ENCODE measurements at regions not wholly inside any gene's neighbourhood (a gene's known extent, or its start where the extent isn't known, plus 50 kb on each side); places are given as distances from the start of the nearest gene placed in this dataset.

DNA sequence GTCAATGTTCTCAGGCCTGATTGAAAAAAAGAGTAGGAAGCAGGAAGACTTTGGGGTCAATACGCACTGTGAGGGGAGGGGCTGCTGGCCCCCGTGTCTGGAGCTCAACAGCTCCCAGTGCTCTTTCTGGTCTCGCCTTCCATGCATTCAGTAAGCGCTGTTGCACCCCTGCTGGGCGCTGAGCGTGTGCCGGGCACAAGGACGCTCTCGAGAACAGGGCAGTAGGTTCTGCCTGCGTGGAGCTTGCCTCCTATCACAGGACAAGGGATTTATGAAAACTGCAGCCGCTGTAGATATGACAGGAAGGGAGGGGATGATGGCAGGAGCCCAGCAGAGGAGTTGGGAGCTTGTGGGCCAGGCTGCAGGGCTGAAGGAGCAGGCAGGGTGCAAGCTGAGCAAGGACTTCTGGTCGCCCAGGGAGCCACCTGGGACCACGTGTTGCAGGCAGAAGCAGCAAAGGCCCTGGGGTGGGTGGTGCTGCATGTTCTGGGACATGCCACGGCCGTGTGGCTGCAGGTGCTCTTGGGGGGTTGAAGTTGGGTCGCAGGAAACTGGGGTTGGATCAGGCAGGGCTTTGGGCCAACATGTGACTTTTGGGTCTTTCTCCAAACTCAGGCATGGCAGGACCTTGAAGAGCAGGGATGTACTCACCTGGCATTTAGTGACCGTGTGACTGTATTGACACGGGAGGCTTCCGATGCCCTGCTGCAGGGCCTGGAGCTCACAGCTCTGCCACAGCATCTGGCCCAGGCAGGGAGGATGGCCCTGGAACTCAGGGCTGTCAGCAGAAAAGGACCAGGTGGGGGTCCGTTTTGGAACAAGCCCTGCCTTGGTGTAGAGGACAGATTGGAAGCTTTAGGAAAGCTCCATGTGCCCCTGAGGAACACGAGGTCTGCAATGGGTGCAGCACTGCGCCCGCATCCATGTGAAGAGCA is 97.9 kb downstream of the CPZ start:
- peaks cover 3% of the 10 kb centered on the region; the same call in 1 of the 2 replicates for H3K27me3 ChIP-seq (ENCODE audit: control insufficient read depth, insufficient read depth, low read length)
- H3K36me3 ChIP-seq (ENCODE audit: control insufficient read depth, insufficient read depth, low read length): no peaks in the 10 kb centered on the region
- no TSS peak for BruUV-seq (replicated peaks)
- H3K27ac ChIP-seq (ENCODE audit: low read length): no peak overlapping the region
- CTCF ChIA-PET: no interaction called here
- intact Hi-C loops (cut with micrococcal nuclease; ENCODE audit: unreplicated experiment) (no loop called here), in situ Hi-C loops (cut with HindIII; ENCODE audit: low pct_unique_long_range_greater_than_20kb, low sequenced_read_pairs) (no loop called here)
- POLR2A ChIA-PET: interaction anchor here (0.6 kb wide), 1 partner anchor 149 kb away, joined by 4 read pairs; no protein-coding TSS in a partner anchor
- DNase-seq (ENCODE audit: low read depth, low spot score) (no peak), ATAC-seq (no peak)
- no peaks in the 10 kb centered on the region for H3K4me1 ChIP-seq (ENCODE audit: control insufficient read depth, insufficient read depth, low read length)
- no peaks in the 10 kb centered on the region for H3K9me3 ChIP-seq (ENCODE audit: control insufficient read depth, insufficient read depth, low read depth, low read length)
- no peak overlapping the region for H3K4me3 ChIP-seq (ENCODE audit: low read depth in 2 of 2, low read length in 2 of 2)
- TF ChIP-seq TCF7L2 (IDR thresholded peaks at IDR 0.05; ENCODE audit: low read depth, low read length) (no peak), SIN3A (IDR thresholded peaks at IDR 0.05; ENCODE audit: borderline replicate concordance, insufficient read depth, low read depth, low read length) (no peak), POLR2AphosphoS5 (IDR thresholded peaks at IDR 0.05; ENCODE audit: low read depth, low read length) (no peak)
- TF ChIP-seq, protein P1, sequence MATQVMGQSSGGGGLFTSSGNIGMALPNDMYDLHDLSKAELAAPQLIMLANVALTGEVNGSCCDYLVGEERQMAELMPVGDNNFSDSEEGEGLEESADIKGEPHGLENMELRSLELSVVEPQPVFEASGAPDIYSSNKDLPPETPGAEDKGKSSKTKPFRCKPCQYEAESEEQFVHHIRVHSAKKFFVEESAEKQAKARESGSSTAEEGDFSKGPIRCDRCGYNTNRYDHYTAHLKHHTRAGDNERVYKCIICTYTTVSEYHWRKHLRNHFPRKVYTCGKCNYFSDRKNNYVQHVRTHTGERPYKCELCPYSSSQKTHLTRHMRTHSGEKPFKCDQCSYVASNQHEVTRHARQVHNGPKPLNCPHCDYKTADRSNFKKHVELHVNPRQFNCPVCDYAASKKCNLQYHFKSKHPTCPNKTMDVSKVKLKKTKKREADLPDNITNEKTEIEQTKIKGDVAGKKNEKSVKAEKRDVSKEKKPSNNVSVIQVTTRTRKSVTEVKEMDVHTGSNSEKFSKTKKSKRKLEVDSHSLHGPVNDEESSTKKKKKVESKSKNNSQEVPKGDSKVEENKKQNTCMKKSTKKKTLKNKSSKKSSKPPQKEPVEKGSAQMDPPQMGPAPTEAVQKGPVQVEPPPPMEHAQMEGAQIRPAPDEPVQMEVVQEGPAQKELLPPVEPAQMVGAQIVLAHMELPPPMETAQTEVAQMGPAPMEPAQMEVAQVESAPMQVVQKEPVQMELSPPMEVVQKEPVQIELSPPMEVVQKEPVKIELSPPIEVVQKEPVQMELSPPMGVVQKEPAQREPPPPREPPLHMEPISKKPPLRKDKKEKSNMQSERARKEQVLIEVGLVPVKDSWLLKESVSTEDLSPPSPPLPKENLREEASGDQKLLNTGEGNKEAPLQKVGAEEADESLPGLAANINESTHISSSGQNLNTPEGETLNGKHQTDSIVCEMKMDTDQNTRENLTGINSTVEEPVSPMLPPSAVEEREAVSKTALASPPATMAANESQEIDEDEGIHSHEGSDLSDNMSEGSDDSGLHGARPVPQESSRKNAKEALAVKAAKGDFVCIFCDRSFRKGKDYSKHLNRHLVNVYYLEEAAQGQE (IDR thresholded peaks at IDR 0.05; ENCODE audit: insufficient read depth in 1 of 2, low read depth in 2 of 2, low read length in 1 of 2): no peak
- TF ChIP-seq, protein P2, sequence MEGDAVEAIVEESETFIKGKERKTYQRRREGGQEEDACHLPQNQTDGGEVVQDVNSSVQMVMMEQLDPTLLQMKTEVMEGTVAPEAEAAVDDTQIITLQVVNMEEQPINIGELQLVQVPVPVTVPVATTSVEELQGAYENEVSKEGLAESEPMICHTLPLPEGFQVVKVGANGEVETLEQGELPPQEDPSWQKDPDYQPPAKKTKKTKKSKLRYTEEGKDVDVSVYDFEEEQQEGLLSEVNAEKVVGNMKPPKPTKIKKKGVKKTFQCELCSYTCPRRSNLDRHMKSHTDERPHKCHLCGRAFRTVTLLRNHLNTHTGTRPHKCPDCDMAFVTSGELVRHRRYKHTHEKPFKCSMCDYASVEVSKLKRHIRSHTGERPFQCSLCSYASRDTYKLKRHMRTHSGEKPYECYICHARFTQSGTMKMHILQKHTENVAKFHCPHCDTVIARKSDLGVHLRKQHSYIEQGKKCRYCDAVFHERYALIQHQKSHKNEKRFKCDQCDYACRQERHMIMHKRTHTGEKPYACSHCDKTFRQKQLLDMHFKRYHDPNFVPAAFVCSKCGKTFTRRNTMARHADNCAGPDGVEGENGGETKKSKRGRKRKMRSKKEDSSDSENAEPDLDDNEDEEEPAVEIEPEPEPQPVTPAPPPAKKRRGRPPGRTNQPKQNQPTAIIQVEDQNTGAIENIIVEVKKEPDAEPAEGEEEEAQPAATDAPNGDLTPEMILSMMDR (IDR thresholded peaks at IDR 0.05): no peak

DNA sequence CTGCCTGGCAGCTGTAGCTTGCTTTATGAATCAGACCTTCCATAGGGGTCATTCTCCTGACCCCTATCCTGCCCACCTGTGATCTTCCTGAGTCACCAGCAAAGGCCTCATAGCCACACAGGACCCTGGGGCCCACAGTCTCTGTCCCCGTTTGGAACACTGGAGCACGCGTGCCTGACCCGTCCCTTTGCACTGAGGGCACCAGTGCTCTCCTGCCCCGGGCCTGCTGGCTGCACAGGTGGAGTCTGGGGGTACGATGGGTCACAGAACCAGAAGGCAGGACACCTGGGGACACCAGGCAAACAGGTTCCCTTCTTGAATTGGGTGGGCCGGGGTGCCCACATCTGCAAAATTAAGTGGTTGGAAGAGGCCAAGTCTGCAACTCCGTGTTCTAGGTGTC is 97.2 kb downstream of the CPZ start:
- no peak overlapping the region for H3K27ac ChIP-seq (ENCODE audit: low read length)
- no peak for TF ChIP-seq POLR2AphosphoS5 (IDR thresholded peaks at IDR 0.05; ENCODE audit: low read depth, low read length)
- no peak for TF ChIP-seq SIN3A (IDR thresholded peaks at IDR 0.05; ENCODE audit: borderline replicate concordance, insufficient read depth, low read depth, low read length)
- TF ChIP-seq TCF7L2 (IDR thresholded peaks at IDR 0.05; ENCODE audit: low read depth, low read length): no peak
- TF ChIP-seq, protein P1 (IDR thresholded peaks at IDR 0.05; ENCODE audit: insufficient read depth in 1 of 2, low read depth in 2 of 2, low read length in 1 of 2): no peak
- TF ChIP-seq, protein P2 (IDR thresholded peaks at IDR 0.05): no peak
- H3K36me3 ChIP-seq (ENCODE audit: control insufficient read depth, insufficient read depth, low read length): no peaks in the 10 kb centered on the region
- H3K9me3 ChIP-seq (ENCODE audit: control insufficient read depth, insufficient read depth, low read depth, low read length): no peaks in the 10 kb centered on the region
- ATAC-seq (no peak), DNase-seq (ENCODE audit: low read depth, low spot score) (no peak)
- no peaks in the 10 kb centered on the region for H3K4me1 ChIP-seq (ENCODE audit: control insufficient read depth, insufficient read depth, low read length)
- no TSS peak for BruUV-seq (replicated peaks)
- in situ Hi-C loops (cut with HindIII; ENCODE audit: low pct_unique_long_range_greater_than_20kb, low sequenced_read_pairs): no loop called here
- CTCF ChIA-PET: no interaction called here
- POLR2A ChIA-PET: no interaction called here
- intact Hi-C loops (cut with micrococcal nuclease; ENCODE audit: unreplicated experiment): loop anchor here (2.0 to 5.0 kb wide), 2 partner anchors 195 to 228 kb away; no protein-coding TSS in a partner anchor
- no peak overlapping the region for H3K4me3 ChIP-seq (ENCODE audit: low read depth in 2 of 2, low read length in 2 of 2)
- H3K27me3 ChIP-seq (ENCODE audit: control insufficient read depth, insufficient read depth, low read length): peaks cover 3% of the 10 kb centered on the region; the same call in 1 of the 2 replicates
